HG03575 (cell line): ENCODE measurements at regions not wholly inside any gene's neighbourhood (a gene's known extent, or its start where the extent isn't known, plus 50 kb on each side); places are given as distances from the start of the nearest gene placed in this dataset.
"Not testable (repeated sequence)": the region's sequence is repeated elsewhere in the genome, so short reads cannot be mapped to it uniquely, and the experiment has no call there.

Experiments
- ATAC-seq: cut with Tn5 transposase; IDR thresholded peaks from one replicate; pipeline ENCODE4 v1.9.1; 2021; ENCODE audit not compliant: unreplicated experiment, insufficient number of reproducible peaks, low FRiP score; ENCODE audit errors: extremely low read depth

- ATAC-seq = no peak
Observed at GRCh38 chr13:38283346-38283745, 66.3 kb upstream of the UFM1 start.

- ATAC-seq = no peak
Observed at GRCh38 chr13:38265132-38265497, 84.5 kb upstream of the UFM1 start.

- ATAC-seq = no peak
Observed at GRCh38 chr13:38264363-38265131, 85.1 kb upstream of the UFM1 start.

GRCh38 chr13:38262211-38262610 is 87.4 kb upstream of the UFM1 start:
- no peak for ATAC-seq

GRCh38 chr13:38255600-38255999 is 94.1 kb upstream of the UFM1 start:
- no peak for ATAC-seq

- ATAC-seq = no peak
Observed at GRCh38 chr13:38239874-38240273, 109.8 kb upstream of the UFM1 start.

GRCh38 chr13:38228322-38228721 is 121.3 kb upstream of the UFM1 start:
- no peak for ATAC-seq

- ATAC-seq = no peak
Observed at GRCh38 chr13:38226496-38226895, 123.2 kb upstream of the UFM1 start.

- no peak for ATAC-seq
Observed at GRCh38 chr13:38223089-38223488, 126.6 kb upstream of the UFM1 start.

- ATAC-seq = not testable (repeated sequence)
Observed at GRCh38 chr13:38221120-38221519, 128.5 kb upstream of the UFM1 start.

GRCh38 chr13:38216181-38216580 is 133.5 kb upstream of the UFM1 start:
- ATAC-seq = no peak

- no peak for ATAC-seq
Observed at GRCh38 chr13:38213314-38213713, 136.3 kb upstream of the UFM1 start.

GRCh38 chr13:38210928-38211596 is 138.6 kb upstream of the UFM1 start:
- no peak for ATAC-seq

- ATAC-seq = no peak
Observed at GRCh38 chr13:38204556-38204955, 145.1 kb upstream of the UFM1 start.

- no peak for ATAC-seq
Observed at GRCh38 chr13:38202740-38203139, 146.9 kb upstream of the UFM1 start.

- no peak for ATAC-seq
Observed at GRCh38 chr13:38191016-38191415, 158.6 kb upstream of the UFM1 start.

- no peak for ATAC-seq
Observed at GRCh38 chr13:38180670-38181069, 169.0 kb upstream of the UFM1 start.

GRCh38 chr13:38180126-38180525 is 169.5 kb upstream of the UFM1 start:
- no peak for ATAC-seq

- no peak for ATAC-seq
Observed at GRCh38 chr13:38176664-38177063, 173.0 kb upstream of the UFM1 start.

GRCh38 chr13:38173403-38173802 is 176.2 kb upstream of the UFM1 start:
- no peak for ATAC-seq
